Sciatic nerve (tissue), 2 donors: ENCODE measurements at regions not wholly inside any gene's neighbourhood (a gene's known extent, or its start where the extent isn't known, plus 50 kb on each side); places are given as distances from the start of the nearest gene placed in this dataset.

Experiments used
- ATAC-seq: fragments of 200-7000 bp; cut with Tn5 transposase; one replicate; pipeline ENCODE4 v1.9.1; 2020; ENCODE audit warnings: mild to moderate bottlenecking, moderate library complexity
- DNase-seq: peaks from one replicate; pipeline ENCODE4 v3.0.0-alpha.2; 2020; ENCODE audit warnings: low spot score
- intact Hi-C: fragments of 100-400 bp; cut with DNase I; formaldehyde crosslinking; loops from one replicate; pipeline ENCODE4 v1.14.2; 2022
- donor health status: DM: no; HTN: no; CAD: no.
- donor health status: DM: no; HTN: no; CAD: no.

- intact Hi-C loops = no loop called here
- DNase-seq (no peak), ATAC-seq (no peak)
These were observed 537.3 kb upstream of the PLXNA2 start for GRCh38 chr1:208781391-208782045.

DNA sequence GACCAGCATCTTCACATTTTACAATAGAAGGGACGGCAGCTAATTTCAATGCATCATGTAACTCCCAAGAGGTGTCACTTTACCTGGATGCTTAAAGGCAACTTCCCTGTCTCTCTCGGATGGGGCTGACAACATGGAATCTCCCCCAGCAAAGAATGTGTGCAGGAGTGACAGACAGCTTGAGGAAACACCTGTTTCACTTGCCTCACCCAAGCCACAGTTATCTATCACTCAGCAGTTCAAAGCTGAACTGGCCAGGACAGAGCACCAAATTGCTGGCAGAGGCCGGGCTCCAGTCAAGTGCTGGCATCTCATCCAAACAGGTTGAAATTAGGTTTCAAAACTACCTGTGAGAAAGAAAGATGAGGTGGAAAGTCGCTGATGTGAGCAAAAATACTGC lies 538.0 kb upstream of the PLXNA2 start:
- ATAC-seq = no peak
- no peak for DNase-seq
- intact Hi-C loops = no loop called here

DNA sequence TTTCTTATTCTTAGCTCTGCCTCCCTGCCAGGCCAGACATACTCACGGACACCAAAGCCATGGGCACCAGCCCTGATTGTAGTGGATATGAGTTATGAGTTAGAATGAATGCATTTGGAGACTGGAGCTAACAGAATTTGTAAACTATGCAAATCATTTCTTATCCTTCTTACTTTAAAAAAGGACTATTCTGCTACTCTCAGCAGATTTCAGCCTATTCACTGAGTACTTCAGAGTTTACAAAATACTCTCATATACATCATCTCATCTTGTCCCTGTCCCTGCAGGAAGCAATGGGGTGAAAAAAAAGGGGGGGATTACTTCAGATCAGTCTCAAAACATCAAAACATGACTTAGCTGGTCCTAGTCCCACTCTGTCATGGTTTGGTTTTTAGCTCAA lies 541.4 kb upstream of the PLXNA2 start:
- ATAC-seq (no peak), DNase-seq (no peak)
- intact Hi-C loops = no loop called here

DNA sequence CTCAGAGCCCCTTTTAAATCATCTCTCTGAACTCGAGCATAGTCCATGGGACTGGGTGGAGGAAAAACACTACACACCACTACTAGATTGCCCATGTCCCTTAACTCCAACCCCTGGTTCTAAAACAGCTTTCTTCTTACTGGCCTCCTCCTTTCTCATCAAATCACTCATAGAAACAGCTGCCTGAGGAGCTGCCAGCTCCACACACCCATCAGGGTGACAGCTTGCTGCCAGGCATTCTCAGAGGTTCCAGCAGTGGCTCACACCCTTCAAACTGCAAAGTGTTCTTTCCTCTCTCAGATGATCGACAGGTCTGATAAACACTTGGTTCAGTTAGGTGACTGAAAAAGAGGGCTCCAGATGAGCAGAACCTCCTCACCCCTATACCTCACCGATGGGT lies 543.0 kb upstream of the PLXNA2 start:
- ATAC-seq (no peak), DNase-seq (no peak)
- intact Hi-C loops = no loop called here

GRCh38 chr1:208788013-208788540 lies 543.9 kb upstream of the PLXNA2 start:
- intact Hi-C loops = no loop called here
- ATAC-seq (no peak), DNase-seq (no peak)

DNA sequence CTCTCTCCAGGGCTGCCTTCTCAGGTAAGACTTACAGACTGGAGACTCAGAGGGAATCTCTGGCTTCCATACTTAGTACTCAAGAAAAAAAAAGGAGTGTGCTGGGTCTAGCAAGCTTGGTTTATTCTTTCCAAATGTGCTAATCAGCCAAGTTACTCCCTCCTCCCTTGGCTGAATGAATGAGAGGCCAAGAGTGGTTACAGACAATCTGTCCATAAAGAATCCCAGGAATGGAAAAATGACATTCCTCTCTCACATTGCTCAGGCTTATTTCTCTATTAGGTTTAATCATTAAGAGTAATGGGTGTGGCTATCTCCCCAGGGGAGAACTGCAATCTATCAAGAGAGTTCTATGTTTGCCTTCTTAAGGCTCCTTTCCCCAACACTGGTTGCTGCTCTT lies 547.3 kb upstream of the PLXNA2 start:
- intact Hi-C loops = no loop called here
- DNase-seq = no peak
- ATAC-seq = no peak

GRCh38 chr1:208793861-208794345 lies 549.7 kb upstream of the PLXNA2 start:
- intact Hi-C loops = no loop called here
- DNase-seq (no peak), ATAC-seq (no peak)

GRCh38 chr1:208799186-208799585 lies 555.0 kb upstream of the PLXNA2 start:
- DNase-seq (no peak), ATAC-seq (no peak)
- intact Hi-C loops = no loop called here

DNA sequence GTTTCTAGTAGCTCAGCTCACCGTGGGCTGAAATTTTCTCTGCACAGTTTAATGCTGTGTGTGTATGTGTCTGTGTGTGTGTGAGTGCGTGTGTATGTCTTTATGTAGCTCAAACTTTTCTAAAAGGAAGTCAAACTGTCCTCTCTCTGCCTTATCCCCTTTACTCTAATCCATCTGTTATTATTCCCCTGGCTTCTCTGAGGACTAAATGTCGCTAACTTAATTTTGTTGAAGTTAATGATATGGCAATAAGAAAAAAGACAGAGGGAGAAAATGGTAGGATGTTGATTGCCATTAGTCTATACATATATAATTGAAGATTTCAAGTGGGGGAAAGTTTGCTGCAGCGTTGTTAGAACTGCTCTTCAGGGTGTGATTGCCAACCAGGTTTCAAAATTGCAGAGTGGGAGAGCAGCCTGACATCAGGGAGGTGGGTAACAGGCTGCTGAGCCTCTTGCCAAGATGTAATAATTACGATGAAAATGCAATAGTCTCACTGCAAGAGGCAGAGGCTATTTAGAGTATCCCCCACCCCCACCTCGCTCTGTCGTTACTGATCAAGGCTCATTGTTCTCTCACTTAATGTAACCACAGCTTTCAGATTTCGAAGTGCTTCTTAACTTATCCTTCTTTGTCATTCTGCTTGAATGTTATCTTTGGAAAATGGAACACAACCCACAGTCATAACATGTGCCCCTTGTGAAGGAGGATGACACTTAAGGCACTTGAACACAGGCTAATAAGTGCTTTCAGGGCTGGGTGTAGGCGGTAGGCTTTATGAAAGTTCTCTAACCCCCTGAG lies 559.0 kb upstream of the PLXNA2 start:
- DNase-seq = no peak
- intact Hi-C loops = no loop called here
- ATAC-seq = no peak

GRCh38 chr1:208807446-208808127 lies 563.4 kb upstream of the PLXNA2 start:
- DNase-seq (no peak), ATAC-seq (no peak)
- intact Hi-C loops = no loop called here

GRCh38 chr1:208808301-208808700 lies 564.1 kb upstream of the PLXNA2 start:
- DNase-seq (no peak), ATAC-seq (no peak)
- intact Hi-C loops = no loop called here

DNA sequence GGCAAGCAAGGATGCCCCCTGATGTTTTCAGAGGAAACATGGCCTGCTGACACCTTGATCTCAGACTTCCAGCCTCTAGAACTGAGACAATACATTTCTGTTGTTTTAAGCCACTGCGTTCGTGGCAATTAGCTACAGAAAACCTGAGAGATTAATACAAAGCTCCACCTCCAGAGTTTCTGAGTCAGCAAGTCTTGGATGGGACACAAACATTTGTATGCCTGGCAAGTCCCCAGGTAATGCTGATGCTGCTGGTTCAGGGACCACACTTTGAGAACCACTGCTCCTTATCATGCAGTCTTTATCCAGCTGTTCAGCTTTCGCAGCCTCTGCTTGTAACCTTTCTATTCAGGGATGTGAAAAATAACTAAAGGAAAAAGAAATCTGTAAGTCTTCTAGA lies 565.7 kb upstream of the PLXNA2 start:
- ATAC-seq (no peak), DNase-seq (no peak)
- intact Hi-C loops = loop anchor here (5.0 kb wide), 1 partner anchor 733 kb away; no protein-coding TSS in a partner anchor

- no peak for ATAC-seq
- intact Hi-C loops = no loop called here
- no peak for DNase-seq
These were observed 574.7 kb upstream of the PLXNA2 start for GRCh38 chr1:208818770-208819445.

DNA sequence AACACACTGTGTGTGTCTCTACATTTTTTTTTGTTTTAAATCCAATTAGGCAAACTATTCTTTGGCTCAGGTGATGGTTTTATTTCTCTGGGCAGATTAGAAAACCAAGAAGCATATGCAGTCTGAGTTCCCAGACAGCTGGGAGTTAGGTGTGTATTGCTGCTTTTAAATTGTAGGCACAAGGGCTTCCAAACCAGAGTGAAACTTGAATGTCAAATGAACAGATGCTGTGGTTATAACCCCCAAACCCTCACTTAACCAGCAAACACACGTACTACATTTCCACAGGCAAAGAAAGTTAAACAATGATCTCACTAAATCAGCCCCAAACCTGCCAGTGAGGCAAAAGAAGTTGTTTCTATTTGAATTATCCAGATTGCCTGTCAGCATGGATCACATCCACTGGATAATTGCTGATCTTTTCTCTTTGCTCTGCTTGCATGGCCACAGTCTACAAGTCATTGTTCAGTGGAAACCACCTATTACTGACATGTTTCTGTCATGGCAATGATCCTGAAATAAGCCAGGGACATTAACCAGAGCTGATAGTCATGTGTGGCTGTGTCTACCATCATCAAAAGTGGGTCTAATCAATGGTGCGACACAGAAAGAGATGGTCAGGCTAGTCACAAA lies 576.5 kb upstream of the PLXNA2 start:
- DNase-seq (no peak), ATAC-seq (no peak)
- intact Hi-C loops = no loop called here

DNA sequence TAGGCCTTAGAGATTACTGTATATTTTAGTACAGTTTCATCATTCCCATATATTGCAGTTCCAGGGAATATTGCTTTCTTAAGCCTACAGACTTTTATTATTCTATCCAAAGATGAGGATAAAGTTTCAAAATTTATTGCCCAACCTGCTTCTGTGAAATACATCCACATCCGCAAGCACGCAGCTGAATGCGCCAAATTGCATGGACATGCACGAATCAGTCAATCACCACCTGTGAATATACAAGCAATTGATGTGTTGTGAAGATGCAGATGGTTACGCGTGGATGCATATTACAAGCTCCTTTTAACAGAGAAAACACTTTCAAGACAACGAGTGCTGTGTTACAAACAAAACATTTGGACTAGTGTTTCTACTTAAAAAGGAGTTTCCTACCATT lies 577.8 kb upstream of the PLXNA2 start:
- DNase-seq = no peak
- intact Hi-C loops = no loop called here
- no peak for ATAC-seq

GRCh38 chr1:208825300-208825699 lies 581.1 kb upstream of the PLXNA2 start:
- ATAC-seq = no peak
- DNase-seq = no peak
- intact Hi-C loops = no loop called here

DNA sequence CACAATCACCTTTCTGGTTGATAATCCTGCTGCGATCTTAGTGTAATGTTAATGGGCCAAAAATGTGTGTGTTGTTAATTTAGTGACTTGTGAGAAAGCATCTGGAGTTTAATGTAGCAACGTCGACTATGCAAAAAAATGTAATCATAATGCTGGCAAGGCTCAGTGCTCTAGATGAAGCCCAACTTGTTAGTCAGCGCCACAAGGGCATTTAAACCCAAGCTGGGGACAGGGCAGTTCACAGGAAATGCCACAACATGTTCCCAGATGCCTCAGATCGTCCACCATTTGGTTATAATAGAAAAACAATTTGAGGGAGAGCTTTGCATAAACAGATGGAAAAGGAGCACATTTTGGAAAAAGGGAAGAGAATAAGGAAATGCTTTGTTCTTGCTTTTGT lies 585.4 kb upstream of the PLXNA2 start:
- no peak for DNase-seq
- intact Hi-C loops = no loop called here
- no peak for ATAC-seq

- intact Hi-C loops = no loop called here
- DNase-seq (no peak), ATAC-seq (no peak)
These were observed 590.4 kb upstream of the PLXNA2 start for GRCh38 chr1:208834381-208835096.
